Left renal cortex interstitium (tissue), 4 donors: ENCODE measurements at regions not wholly inside any gene's neighbourhood (a gene's known extent, or its start where the extent isn't known, plus 50 kb on each side); places are given as distances from the start of the nearest gene placed in this dataset.
"Not testable (repeated sequence)": the region's sequence is repeated elsewhere in the genome, so short reads cannot be mapped to it uniquely, and the experiment has no call there.

Source experiments
- DNase-seq, 4 donors: peaks; one replicate each; pipeline ENCODE4 v3.0.0-alpha.2; 2013; ENCODE audit warnings: low read depth in 4 of 4, low spot score in 2 of 4, missing footprints in 1 of 4

- no peak for DNase-seq
These were observed 173.9 kb downstream of the ZIC5 start for GRCh38 chr13:99797691-99798090.

GRCh38 chr13:99796175-99796819, 175.3 kb downstream of the ZIC5 start:
- peak; percentile 25 to 70 (median 42) for DNase-seq

GRCh38 chr13:99792079-99792921, 179.3 kb downstream of the ZIC5 start:
- DNase-seq: no peak

GRCh38 chr13:99782669-99783068, 188.9 kb downstream of the ZIC5 start:
- no peak for DNase-seq

- no peak for DNase-seq
These were observed 193.1 kb downstream of the ZIC5 start for GRCh38 chr13:99778500-99778899.

- DNase-seq: no peak
These were observed 193.7 kb downstream of the ZIC5 start for GRCh38 chr13:99777873-99778272.

- no peak for DNase-seq
These were observed 196.9 kb downstream of the ZIC5 start for GRCh38 chr13:99774644-99775043.

GRCh38 chr13:99768986-99769385, 202.6 kb downstream of the ZIC5 start:
- DNase-seq: no peak

GRCh38 chr13:99766641-99767045, 204.9 kb downstream of the ZIC5 start:
- DNase-seq: no peak

- no peak for DNase-seq
These were observed 205.7 kb downstream of the ZIC5 start for GRCh38 chr13:99765869-99766268.

GRCh38 chr13:99760456-99760855, 211.1 kb downstream of the ZIC5 start:
- DNase-seq: no peak

GRCh38 chr13:99759163-99759552, 212.4 kb downstream of the ZIC5 start:
- no peak for DNase-seq

- no peak for DNase-seq
These were observed 213.0 kb downstream of the ZIC5 start for GRCh38 chr13:99758460-99759162.

GRCh38 chr13:99757756-99758459, 213.7 kb downstream of the ZIC5 start:
- no peak for DNase-seq

GRCh38 chr13:99756281-99756680, 215.3 kb downstream of the ZIC5 start:
- no peak for DNase-seq

GRCh38 chr13:99754750-99755149, 216.8 kb downstream of the ZIC5 start:
- DNase-seq: not testable (repeated sequence)

- no peak for DNase-seq
These were observed 219.2 kb downstream of the ZIC5 start for GRCh38 chr13:99752373-99752772.

- DNase-seq: no peak
These were observed 219.9 kb downstream of the ZIC5 start for GRCh38 chr13:99751517-99752199.

- DNase-seq: no peak
These were observed 220.6 kb downstream of the ZIC5 start for GRCh38 chr13:99750951-99751350.

- no peak for DNase-seq
These were observed 222.1 kb downstream of the ZIC5 start for GRCh38 chr13:99749271-99750019.
